ENCODE measurements at regions not wholly inside any gene's neighbourhood (a gene's known extent, or its start where the extent isn't known, plus 50 kb on each side); places are given as distances from the start of the nearest gene placed in this dataset.

- TF ChIP-seq POLR2AphosphoS5 (IDR thresholded peaks at IDR 0.05; ENCODE audit: low read depth) (no peak), JUNB (IDR thresholded peaks at IDR 0.05; ENCODE audit: unreplicated experiment) (no peak), EZH2 (IDR thresholded peaks at IDR 0.05; ENCODE audit: low read depth, unreplicated experiment) (no peak), CREB1 (CRISPR knock-in tag; IDR thresholded peaks at IDR 0.05; ENCODE audit: low read depth) (no peak)
- TF ChIP-seq, protein P1, sequence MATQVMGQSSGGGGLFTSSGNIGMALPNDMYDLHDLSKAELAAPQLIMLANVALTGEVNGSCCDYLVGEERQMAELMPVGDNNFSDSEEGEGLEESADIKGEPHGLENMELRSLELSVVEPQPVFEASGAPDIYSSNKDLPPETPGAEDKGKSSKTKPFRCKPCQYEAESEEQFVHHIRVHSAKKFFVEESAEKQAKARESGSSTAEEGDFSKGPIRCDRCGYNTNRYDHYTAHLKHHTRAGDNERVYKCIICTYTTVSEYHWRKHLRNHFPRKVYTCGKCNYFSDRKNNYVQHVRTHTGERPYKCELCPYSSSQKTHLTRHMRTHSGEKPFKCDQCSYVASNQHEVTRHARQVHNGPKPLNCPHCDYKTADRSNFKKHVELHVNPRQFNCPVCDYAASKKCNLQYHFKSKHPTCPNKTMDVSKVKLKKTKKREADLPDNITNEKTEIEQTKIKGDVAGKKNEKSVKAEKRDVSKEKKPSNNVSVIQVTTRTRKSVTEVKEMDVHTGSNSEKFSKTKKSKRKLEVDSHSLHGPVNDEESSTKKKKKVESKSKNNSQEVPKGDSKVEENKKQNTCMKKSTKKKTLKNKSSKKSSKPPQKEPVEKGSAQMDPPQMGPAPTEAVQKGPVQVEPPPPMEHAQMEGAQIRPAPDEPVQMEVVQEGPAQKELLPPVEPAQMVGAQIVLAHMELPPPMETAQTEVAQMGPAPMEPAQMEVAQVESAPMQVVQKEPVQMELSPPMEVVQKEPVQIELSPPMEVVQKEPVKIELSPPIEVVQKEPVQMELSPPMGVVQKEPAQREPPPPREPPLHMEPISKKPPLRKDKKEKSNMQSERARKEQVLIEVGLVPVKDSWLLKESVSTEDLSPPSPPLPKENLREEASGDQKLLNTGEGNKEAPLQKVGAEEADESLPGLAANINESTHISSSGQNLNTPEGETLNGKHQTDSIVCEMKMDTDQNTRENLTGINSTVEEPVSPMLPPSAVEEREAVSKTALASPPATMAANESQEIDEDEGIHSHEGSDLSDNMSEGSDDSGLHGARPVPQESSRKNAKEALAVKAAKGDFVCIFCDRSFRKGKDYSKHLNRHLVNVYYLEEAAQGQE (IDR thresholded peaks at IDR 0.05; ENCODE audit: unreplicated experiment) = no peak
- TF ChIP-seq, protein P2, sequence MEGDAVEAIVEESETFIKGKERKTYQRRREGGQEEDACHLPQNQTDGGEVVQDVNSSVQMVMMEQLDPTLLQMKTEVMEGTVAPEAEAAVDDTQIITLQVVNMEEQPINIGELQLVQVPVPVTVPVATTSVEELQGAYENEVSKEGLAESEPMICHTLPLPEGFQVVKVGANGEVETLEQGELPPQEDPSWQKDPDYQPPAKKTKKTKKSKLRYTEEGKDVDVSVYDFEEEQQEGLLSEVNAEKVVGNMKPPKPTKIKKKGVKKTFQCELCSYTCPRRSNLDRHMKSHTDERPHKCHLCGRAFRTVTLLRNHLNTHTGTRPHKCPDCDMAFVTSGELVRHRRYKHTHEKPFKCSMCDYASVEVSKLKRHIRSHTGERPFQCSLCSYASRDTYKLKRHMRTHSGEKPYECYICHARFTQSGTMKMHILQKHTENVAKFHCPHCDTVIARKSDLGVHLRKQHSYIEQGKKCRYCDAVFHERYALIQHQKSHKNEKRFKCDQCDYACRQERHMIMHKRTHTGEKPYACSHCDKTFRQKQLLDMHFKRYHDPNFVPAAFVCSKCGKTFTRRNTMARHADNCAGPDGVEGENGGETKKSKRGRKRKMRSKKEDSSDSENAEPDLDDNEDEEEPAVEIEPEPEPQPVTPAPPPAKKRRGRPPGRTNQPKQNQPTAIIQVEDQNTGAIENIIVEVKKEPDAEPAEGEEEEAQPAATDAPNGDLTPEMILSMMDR (conservative IDR thresholded peaks at IDR 0.05; ENCODE audit: low read depth in 2 of 2) = no peak
- TF ChIP-seq, protein P3, sequence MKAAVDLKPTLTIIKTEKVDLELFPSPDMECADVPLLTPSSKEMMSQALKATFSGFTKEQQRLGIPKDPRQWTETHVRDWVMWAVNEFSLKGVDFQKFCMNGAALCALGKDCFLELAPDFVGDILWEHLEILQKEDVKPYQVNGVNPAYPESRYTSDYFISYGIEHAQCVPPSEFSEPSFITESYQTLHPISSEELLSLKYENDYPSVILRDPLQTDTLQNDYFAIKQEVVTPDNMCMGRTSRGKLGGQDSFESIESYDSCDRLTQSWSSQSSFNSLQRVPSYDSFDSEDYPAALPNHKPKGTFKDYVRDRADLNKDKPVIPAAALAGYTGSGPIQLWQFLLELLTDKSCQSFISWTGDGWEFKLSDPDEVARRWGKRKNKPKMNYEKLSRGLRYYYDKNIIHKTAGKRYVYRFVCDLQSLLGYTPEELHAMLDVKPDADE (IDR thresholded peaks at IDR 0.05) = no peak
- TF ChIP-seq, protein P4, sequence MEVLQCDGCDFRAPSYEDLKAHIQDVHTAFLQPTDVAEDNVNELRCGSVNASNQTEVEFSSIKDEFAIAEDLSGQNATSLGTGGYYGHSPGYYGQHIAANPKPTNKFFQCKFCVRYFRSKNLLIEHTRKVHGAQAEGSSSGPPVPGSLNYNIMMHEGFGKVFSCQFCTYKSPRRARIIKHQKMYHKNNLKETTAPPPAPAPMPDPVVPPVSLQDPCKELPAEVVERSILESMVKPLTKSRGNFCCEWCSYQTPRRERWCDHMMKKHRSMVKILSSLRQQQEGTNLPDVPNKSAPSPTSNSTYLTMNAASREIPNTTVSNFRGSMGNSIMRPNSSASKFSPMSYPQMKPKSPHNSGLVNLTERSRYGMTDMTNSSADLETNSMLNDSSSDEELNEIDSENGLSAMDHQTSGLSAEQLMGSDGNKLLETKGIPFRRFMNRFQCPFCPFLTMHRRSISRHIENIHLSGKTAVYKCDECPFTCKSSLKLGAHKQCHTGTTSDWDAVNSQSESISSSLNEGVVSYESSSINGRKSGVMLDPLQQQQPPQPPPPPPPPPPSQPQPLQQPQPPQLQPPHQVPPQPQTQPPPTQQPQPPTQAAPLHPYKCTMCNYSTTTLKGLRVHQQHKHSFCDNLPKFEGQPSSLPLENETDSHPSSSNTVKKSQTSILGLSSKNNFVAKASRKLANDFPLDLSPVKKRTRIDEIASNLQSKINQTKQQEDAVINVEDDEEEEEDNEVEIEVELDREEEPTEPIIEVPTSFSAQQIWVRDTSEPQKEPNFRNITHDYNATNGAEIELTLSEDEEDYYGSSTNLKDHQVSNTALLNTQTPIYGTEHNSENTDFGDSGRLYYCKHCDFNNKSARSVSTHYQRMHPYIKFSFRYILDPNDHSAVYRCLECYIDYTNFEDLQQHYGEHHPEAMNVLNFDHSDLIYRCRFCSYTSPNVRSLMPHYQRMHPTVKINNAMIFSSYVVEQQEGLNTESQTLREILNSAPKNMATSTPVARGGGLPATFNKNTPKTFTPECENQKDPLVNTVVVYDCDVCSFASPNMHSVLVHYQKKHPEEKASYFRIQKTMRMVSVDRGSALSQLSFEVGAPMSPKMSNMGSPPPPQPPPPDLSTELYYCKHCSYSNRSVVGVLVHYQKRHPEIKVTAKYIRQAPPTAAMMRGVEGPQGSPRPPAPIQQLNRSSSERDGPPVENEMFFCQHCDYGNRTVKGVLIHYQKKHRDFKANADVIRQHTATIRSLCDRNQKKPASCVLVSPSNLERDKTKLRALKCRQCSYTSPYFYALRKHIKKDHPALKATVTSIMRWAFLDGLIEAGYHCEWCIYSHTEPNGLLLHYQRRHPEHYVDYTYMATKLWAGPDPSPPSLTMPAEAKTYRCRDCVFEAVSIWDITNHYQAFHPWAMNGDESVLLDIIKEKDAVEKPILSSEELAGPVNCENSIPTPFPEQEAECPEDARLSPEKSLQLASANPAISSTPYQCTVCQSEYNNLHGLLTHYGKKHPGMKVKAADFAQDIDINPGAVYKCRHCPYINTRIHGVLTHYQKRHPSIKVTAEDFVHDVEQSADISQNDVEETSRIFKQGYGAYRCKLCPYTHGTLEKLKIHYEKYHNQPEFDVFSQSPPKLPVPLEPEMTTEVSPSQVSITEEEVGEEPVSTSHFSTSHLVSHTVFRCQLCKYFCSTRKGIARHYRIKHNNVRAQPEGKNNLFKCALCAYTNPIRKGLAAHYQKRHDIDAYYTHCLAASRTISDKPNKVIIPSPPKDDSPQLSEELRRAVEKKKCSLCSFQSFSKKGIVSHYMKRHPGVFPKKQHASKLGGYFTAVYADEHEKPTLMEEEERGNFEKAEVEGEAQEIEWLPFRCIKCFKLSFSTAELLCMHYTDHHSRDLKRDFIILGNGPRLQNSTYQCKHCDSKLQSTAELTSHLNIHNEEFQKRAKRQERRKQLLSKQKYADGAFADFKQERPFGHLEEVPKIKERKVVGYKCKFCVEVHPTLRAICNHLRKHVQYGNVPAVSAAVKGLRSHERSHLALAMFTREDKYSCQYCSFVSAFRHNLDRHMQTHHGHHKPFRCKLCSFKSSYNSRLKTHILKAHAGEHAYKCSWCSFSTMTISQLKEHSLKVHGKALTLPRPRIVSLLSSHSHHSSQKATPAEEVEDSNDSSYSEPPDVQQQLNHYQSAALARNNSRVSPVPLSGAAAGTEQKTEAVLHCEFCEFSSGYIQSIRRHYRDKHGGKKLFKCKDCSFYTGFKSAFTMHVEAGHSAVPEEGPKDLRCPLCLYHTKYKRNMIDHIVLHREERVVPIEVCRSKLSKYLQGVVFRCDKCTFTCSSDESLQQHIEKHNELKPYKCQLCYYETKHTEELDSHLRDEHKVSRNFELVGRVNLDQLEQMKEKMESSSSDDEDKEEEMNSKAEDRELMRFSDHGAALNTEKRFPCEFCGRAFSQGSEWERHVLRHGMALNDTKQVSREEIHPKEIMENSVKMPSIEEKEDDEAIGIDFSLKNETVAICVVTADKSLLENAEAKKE (CRISPR knock-in tag; IDR thresholded peaks at IDR 0.05) = no peak
These were observed 94.1 kb upstream of the CREB5 start for GRCh38 chr7:28318101-28318762.

Measured in GM23338 (cell line).